ENCODE measurements at regions not wholly inside any gene's neighbourhood (a gene's known extent, or its start where the extent isn't known, plus 50 kb on each side); places are given as distances from the start of the nearest gene placed in this dataset.

DNA sequence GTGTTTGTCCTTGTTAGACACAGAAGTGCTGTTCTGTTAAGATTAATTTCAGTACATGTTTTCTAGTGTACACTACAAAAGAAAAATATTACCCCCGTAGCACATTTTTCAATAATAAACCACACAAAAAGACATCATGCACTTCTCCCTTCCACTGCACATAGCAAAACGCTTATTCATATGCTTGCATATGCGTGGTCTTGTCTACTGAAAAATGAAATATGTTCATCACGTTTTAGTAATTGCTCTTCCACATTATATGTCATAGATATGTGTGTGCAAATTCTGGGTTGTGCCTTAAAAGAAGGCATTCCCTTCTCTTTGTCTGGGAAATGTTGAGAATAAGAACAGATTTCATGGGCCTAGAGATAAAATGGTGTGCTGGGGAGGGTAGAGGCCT, 353.9 kb downstream of the NSUN3 start:
- no peak for DNase-seq (ENCODE audit: extremely low read depth, low read depth)
- TF ChIP-seq, protein P1, sequence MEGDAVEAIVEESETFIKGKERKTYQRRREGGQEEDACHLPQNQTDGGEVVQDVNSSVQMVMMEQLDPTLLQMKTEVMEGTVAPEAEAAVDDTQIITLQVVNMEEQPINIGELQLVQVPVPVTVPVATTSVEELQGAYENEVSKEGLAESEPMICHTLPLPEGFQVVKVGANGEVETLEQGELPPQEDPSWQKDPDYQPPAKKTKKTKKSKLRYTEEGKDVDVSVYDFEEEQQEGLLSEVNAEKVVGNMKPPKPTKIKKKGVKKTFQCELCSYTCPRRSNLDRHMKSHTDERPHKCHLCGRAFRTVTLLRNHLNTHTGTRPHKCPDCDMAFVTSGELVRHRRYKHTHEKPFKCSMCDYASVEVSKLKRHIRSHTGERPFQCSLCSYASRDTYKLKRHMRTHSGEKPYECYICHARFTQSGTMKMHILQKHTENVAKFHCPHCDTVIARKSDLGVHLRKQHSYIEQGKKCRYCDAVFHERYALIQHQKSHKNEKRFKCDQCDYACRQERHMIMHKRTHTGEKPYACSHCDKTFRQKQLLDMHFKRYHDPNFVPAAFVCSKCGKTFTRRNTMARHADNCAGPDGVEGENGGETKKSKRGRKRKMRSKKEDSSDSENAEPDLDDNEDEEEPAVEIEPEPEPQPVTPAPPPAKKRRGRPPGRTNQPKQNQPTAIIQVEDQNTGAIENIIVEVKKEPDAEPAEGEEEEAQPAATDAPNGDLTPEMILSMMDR (IDR thresholded peaks at IDR 0.05; ENCODE audit: low read depth, low read length) = no peak

- DNase-seq (ENCODE audit: extremely low read depth, low read depth) = no peak
- TF ChIP-seq, protein P1 (IDR thresholded peaks at IDR 0.05; ENCODE audit: low read depth, low read length) = no peak
Observed at GRCh38 chr3:94417963-94418455, 355.1 kb downstream of the NSUN3 start.

DNA sequence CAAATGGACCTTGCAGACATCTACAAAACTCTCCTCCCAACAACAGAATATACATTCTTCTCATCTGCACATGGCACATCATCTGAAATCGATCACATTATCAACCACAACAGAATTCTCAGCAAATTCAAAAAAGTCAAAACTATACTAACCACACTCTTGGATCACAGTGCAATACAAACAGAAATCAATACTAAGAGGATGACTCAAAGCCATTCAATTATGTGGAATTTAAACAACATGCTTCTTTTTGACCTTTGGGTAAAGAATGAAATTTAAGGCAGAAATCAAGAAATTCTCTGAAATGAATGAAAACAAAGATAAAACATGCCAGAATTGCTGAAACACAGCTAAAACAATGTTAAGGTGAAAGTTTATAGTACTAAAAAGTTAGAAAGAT, 358.1 kb downstream of the NSUN3 start:
- no peak for DNase-seq (ENCODE audit: extremely low read depth, low read depth)
- TF ChIP-seq, protein P1 (IDR thresholded peaks at IDR 0.05; ENCODE audit: low read depth, low read length) = no peak

GRCh38 chr3:94423578-94423977, 360.7 kb downstream of the NSUN3 start:
- TF ChIP-seq, protein P1 (IDR thresholded peaks at IDR 0.05; ENCODE audit: low read depth, low read length) = no peak
- DNase-seq (ENCODE audit: extremely low read depth, low read depth) = peak; percentile 15

GRCh38 chr3:94429517-94429916, 366.7 kb downstream of the NSUN3 start:
- TF ChIP-seq, protein P1 (IDR thresholded peaks at IDR 0.05; ENCODE audit: low read depth, low read length) = no peak
- no peak for DNase-seq (ENCODE audit: extremely low read depth, low read depth)

DNA sequence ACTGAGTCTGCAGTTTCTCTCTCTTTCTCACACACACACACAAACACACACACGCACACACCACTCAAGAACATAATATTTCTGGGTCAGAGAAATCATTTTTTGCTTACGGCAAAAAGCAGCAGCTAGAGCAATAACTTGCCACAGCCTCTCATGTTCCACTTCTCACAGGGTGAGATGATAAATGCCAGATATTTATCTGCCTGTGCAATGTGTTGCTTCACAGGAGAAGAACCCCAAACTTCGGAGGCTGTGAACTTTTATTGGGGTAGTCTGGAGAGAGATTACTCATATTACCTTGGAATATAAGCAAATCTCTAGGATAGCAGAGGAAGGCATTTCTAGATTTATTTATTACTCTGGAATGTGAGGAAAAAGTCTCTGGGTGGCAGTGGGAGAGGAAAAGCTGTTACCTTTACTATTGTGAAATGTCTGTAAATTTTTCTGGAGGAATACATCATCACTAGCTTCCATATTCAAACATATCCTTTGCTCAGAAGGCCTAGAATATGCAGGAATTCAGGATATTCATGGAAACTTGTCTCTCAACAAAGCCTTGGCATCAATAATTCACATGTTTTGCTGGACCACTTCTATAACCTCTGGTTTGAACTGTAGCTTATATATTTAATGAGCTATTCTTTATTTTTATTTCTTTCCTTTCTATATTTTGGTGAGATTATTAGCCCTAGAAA, 369.2 kb downstream of the NSUN3 start:
- TF ChIP-seq, protein P1 (IDR thresholded peaks at IDR 0.05; ENCODE audit: low read depth, low read length) = no peak
- DNase-seq (ENCODE audit: extremely low read depth, low read depth) = no peak

DNA sequence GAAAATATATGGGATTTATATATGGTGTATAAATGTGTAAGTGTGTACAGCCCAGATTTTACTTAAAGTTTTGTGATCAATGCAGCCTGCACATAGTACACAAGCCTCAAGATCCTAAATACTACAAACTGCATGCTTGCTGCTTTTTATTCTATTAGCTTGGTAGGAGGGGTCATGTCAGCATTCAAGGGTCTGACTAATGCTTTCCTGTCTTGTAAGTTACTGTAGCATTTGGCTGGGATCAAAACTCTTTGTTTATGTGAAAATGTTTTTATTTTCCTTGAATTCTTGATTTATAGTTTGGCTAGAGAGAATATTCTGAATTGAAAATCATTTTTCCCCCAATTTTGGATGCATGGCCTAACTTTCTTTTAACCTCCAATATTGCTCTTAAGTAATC, 370.9 kb downstream of the NSUN3 start:
- TF ChIP-seq, protein P1 (IDR thresholded peaks at IDR 0.05; ENCODE audit: low read depth, low read length) = no peak
- DNase-seq (ENCODE audit: extremely low read depth, low read depth) = no peak

Measured in AG09319 (cell line).